ENCODE measurements at regions not wholly inside any gene's neighbourhood (a gene's known extent, or its start where the extent isn't known, plus 50 kb on each side); places are given as distances from the start of the nearest gene placed in this dataset.
"Not testable (repeated sequence)": the region's sequence is repeated elsewhere in the genome, so short reads cannot be mapped to it uniquely, and the experiment has no call there.

- H3K9me3 ChIP-seq (replicated peaks; ENCODE audit: control insufficient read depth, insufficient read depth, low read depth, low read length); POLR2A ChIA-PET; intact Hi-C loops (cut with micrococcal nuclease); H2AFZ ChIP-seq (ENCODE audit: low read depth, low read length); BruUV-seq (replicated peaks); H3K9me1 ChIP-seq (ENCODE audit: control insufficient read depth, insufficient read depth, low read length); H3K4me3 ChIP-seq; H3K79me2 ChIP-seq (ENCODE audit: control insufficient read depth, insufficient read depth, low read length); FAIRE-seq; H3K27ac ChIP-seq (ENCODE audit: extremely low read depth, low read depth, low read length); H3K27me3 ChIP-seq (ENCODE audit: control insufficient read depth in 2 of 2, insufficient read depth in 2 of 2, low read length in 2 of 2); in situ Hi-C loops (cut with MboI); ATAC-seq; H3K9ac ChIP-seq (ENCODE audit: insufficient read depth in 1 of 2, low read depth in 2 of 2, low read length in 2 of 2); CTCF ChIA-PET (ENCODE audit: low intra/inter-chr PET ratio); H3K36me3 ChIP-seq (ENCODE audit: control insufficient read depth, insufficient read depth, low read length); H3K4me1 ChIP-seq (replicated peaks in 1 of 2; ENCODE audit: control insufficient read depth in 2 of 2, insufficient read depth in 2 of 2, low read length in 2 of 2); DNase-seq (ENCODE audit: extremely low read depth in 1 of 4, low spot score in 3 of 4); H3K4me2 ChIP-seq (ENCODE audit: insufficient read depth, low read length); H4K20me1 ChIP-seq (replicated peaks; ENCODE audit: control insufficient read depth, insufficient read depth, low read length): not testable (repeated sequence)
- TF ChIP-seq NCOA2 (IDR thresholded peaks at IDR 0.05; ENCODE audit: partially characterized antibody in 2 of 2): peak in 1 of 2 experiments; percentile 92
- no CpG with 5 or more reads among the region's 1 CpG for WGBS (ENCODE audit: insufficient coverage, low coverage, missing lambda C conversion rate)
Measured at GRCh38 chr22:18234926-18235619, 85.1 kb downstream of the USP18 start.

- FAIRE-seq; ATAC-seq; H3K36me3 ChIP-seq (ENCODE audit: control insufficient read depth, insufficient read depth, low read length); H3K79me2 ChIP-seq (ENCODE audit: control insufficient read depth, insufficient read depth, low read length); H3K9me3 ChIP-seq (replicated peaks; ENCODE audit: control insufficient read depth, insufficient read depth, low read depth, low read length); POLR2A ChIA-PET; H2AFZ ChIP-seq (ENCODE audit: low read depth, low read length); H3K9ac ChIP-seq (ENCODE audit: insufficient read depth in 1 of 2, low read depth in 2 of 2, low read length in 2 of 2); intact Hi-C loops (cut with micrococcal nuclease); H3K4me3 ChIP-seq; H3K4me1 ChIP-seq (replicated peaks in 1 of 2; ENCODE audit: control insufficient read depth in 2 of 2, insufficient read depth in 2 of 2, low read length in 2 of 2); H3K4me2 ChIP-seq (ENCODE audit: insufficient read depth, low read length); CTCF ChIA-PET (ENCODE audit: low intra/inter-chr PET ratio); H3K27ac ChIP-seq (ENCODE audit: extremely low read depth, low read depth, low read length); in situ Hi-C loops (cut with MboI); H4K20me1 ChIP-seq (replicated peaks; ENCODE audit: control insufficient read depth, insufficient read depth, low read length); BruUV-seq (replicated peaks); DNase-seq (ENCODE audit: extremely low read depth in 1 of 4, low spot score in 3 of 4); H3K27me3 ChIP-seq (ENCODE audit: control insufficient read depth in 2 of 2, insufficient read depth in 2 of 2, low read length in 2 of 2); H3K9me1 ChIP-seq (ENCODE audit: control insufficient read depth, insufficient read depth, low read length): not testable (repeated sequence)
Measured at GRCh38 chr22:18237402-18237801, 87.4 kb downstream of the USP18 start.
